Neural cell (in vitro differentiated cells): ENCODE measurements at regions not wholly inside any gene's neighbourhood (a gene's known extent, or its start where the extent isn't known, plus 50 kb on each side); places are given as distances from the start of the nearest gene placed in this dataset.

Experiments
- CTCF ChIP-seq: fragments of 450-650 bp; IDR thresholded peaks from 2 replicates; pipeline ENCODE4 v1.5.1; 2014; ENCODE audit warnings: antibody characterized with exemption, mild to moderate bottlenecking, moderate library complexity; ENCODE audit not compliant: poor library complexity, severe bottlenecking
- EP300 ChIP-seq: fragments of 450-650 bp; conservative IDR thresholded peaks from 2 replicates; pipeline ENCODE4 v1.6.1; 2014; ENCODE audit warnings: antibody characterized with exemption, mild to moderate bottlenecking, moderate library complexity; ENCODE audit not compliant: poor library complexity, severe bottlenecking
- EZH2 ChIP-seq: fragments of 200-600, 300-800 bp; shearing (Covaris generic), sonication (generic); IDR thresholded peaks from 2 replicates; pipeline ENCODE4 v1.6.1; 2014; ENCODE audit warnings: antibody characterized with exemption, low read length, borderline replicate concordance, mild to moderate bottlenecking; ENCODE audit not compliant: insufficient read depth, poor library complexity, severe bottlenecking
- POLR2AphosphoS5 ChIP-seq: IDR thresholded peaks from 2 replicates; pipeline ENCODE4 v1.6.1; 2012
- REST ChIP-seq: IDR thresholded peaks from 2 replicates; pipeline ENCODE4 v1.6.1; 2012; ENCODE audit warnings: borderline replicate concordance
- TAF1 ChIP-seq: IDR thresholded peaks from 2 replicates; pipeline ENCODE4 v1.6.1; 2012; ENCODE audit warnings: low read depth

GRCh38 chr2:2942906-2943305 lies 434.7 kb downstream of the EIPR1 start:
- no peak for TF ChIP-seq CTCF
- no peak for TF ChIP-seq TAF1
- no peak for TF ChIP-seq POLR2AphosphoS5
- no peak for TF ChIP-seq EP300
- TF ChIP-seq EZH2 = no peak
- TF ChIP-seq REST = no peak
